Endothelial cell of umbilical vein (primary cell): ENCODE measurements at regions not wholly inside any gene's neighbourhood (a gene's known extent, or its start where the extent isn't known, plus 50 kb on each side); places are given as distances from the start of the nearest gene placed in this dataset.

ENCODE experiments used
- BruUV-seq: library from RNA; stranded (reverse); fragments of 400-500 nt; replicated peaks from 2 replicates; lab custom pipeline; 2021; lab: Mats Ljungman, UMichigan
- CTCF ChIA-PET: fragments of 300-600, 350-600 bp; sonication (Branson Sonifier 250); formaldehyde crosslinking; loops from one replicate; lab custom pipeline; 2021; ENCODE audit warnings: antibody characterized with exemption, inconsistent platforms; lab: Charles Lee
- POLR2A ChIA-PET: fragments of 300-600, 350-600 bp; sonication (Branson Sonifier 250); formaldehyde crosslinking; loops from one replicate; lab custom pipeline; 2021; ENCODE audit warnings: antibody characterized with exemption, inconsistent platforms; lab: Charles Lee
- DNase-seq: peaks from one replicate; pipeline ENCODE4 v3.0.0-alpha.2; 2011; ENCODE audit warnings: low read depth, low spot score
- FAIRE-seq: peaks from 2 replicates; lab custom pipeline; 2011; peaks lifted over from hg19 to GRCh38; lab: Jason Lieb, UNC
- H2AFZ ChIP-seq: 2 replicates; pipeline ENCODE4 v1.6.0; 2012; ENCODE audit warnings: low read depth, low read length, control low read depth, inconsistent platforms
- H3K27ac ChIP-seq: 2 replicates; pipeline ENCODE4 v1.5.1; 2011; ENCODE audit warnings: low read depth, mild to moderate bottlenecking, control low read depth, low read length, moderate library complexity; ENCODE audit not compliant: insufficient read depth
- H3K27me3 ChIP-seq, 2 experiments: 2 replicates each; pipeline versions ENCODE4 v1.6.0 to v1.6.1; 2011; ENCODE audit warnings: low read length in 2 of 2, mixed read lengths in 1 of 2; ENCODE audit not compliant: control insufficient read depth in 2 of 2, insufficient read depth in 2 of 2
- H3K36me3 ChIP-seq, 2 experiments: 2 replicates in 1 of 2; 3 replicates in 1 of 2; pipeline ENCODE4 v1.5.1; 2011; ENCODE audit warnings: low read length in 2 of 2, mild to moderate bottlenecking in 1 of 2, moderate library complexity in 1 of 2; ENCODE audit not compliant: control insufficient read depth in 2 of 2, insufficient read depth in 2 of 2; ENCODE audit errors: extremely low read depth in 1 of 2
- H3K4me1 ChIP-seq: 3 replicates; pipeline ENCODE4 v1.5.1; 2011; ENCODE audit warnings: mild to moderate bottlenecking, low read length; ENCODE audit not compliant: control insufficient read depth, insufficient read depth; ENCODE audit errors: extremely low read depth
- H3K4me2 ChIP-seq: 2 replicates; pipeline ENCODE4 v1.6.1; 2011; ENCODE audit warnings: low read length, control low read depth, mixed read lengths; ENCODE audit not compliant: insufficient read depth
- H3K4me3 ChIP-seq, 3 experiments: fragments of 200-600 bp in 1 of 3; sonication (generic), shearing (Covaris generic) in 1 of 3; replicated peaks in 1 of 3; 2 replicates each; pipeline ENCODE4 v1.5.1; 2011 to 2016; ENCODE audit warnings: control low read depth in 3 of 3, low read length in 3 of 3, mild to moderate bottlenecking in 2 of 3, inconsistent platforms in 1 of 3, low read depth in 1 of 3, moderate library complexity in 1 of 3; ENCODE audit not compliant: insufficient read depth in 1 of 3
- H3K79me2 ChIP-seq: 2 replicates; pipeline ENCODE4 v1.6.0; 2012; ENCODE audit warnings: low read length, inconsistent platforms; ENCODE audit not compliant: control insufficient read depth, insufficient read depth
- H3K9ac ChIP-seq: replicated peaks from 2 replicates; pipeline ENCODE3; 2011; ENCODE audit warnings: low read length, control low read depth; ENCODE audit not compliant: insufficient read depth; ENCODE audit errors: extremely low read depth
- H3K9me1 ChIP-seq: replicated peaks from 3 replicates; pipeline ENCODE4 v1.6.0; 2011; ENCODE audit warnings: mild to moderate bottlenecking, low read length; ENCODE audit not compliant: control insufficient read depth, insufficient read depth; ENCODE audit errors: extremely low read depth
- H3K9me3 ChIP-seq: replicated peaks from 2 replicates; pipeline ENCODE4 v1.5.1; 2012; ENCODE audit warnings: low read length, inconsistent platforms; ENCODE audit not compliant: control insufficient read depth, insufficient read depth
- H4K20me1 ChIP-seq: replicated peaks from 2 replicates; pipeline ENCODE3; 2011; ENCODE audit warnings: mild to moderate bottlenecking, low read length; ENCODE audit not compliant: control insufficient read depth, insufficient read depth; ENCODE audit errors: extremely low read depth
- EZH2 ChIP-seq: IDR thresholded peaks from 2 replicates; pipeline ENCODE4 v1.6.1; 2012; ENCODE audit warnings: borderline replicate concordance, low read depth, mild to moderate bottlenecking, moderate library complexity, low read length, inconsistent platforms; ENCODE audit not compliant: severe bottlenecking
- FOS ChIP-seq: IDR thresholded peaks from 2 replicates; pipeline ENCODE4 v1.6.1; 2011; ENCODE audit warnings: mild to moderate bottlenecking, low read length, moderate library complexity, borderline replicate concordance; ENCODE audit not compliant: insufficient read depth
- GATA2 ChIP-seq: IDR thresholded peaks from 2 replicates; pipeline ENCODE4 v1.7.0; 2011; ENCODE audit warnings: low read depth, mild to moderate bottlenecking, moderate library complexity, mixed read lengths, low read length; ENCODE audit not compliant: insufficient read length, insufficient read depth
- JUN ChIP-seq: IDR thresholded peaks from 2 replicates; pipeline ENCODE4 v1.6.1; 2011; ENCODE audit warnings: borderline replicate concordance, low read depth; ENCODE audit not compliant: insufficient read length, insufficient read depth
- MAX ChIP-seq: IDR thresholded peaks from 2 replicates; pipeline ENCODE4 v1.6.1; 2011; ENCODE audit not compliant: insufficient read depth, insufficient read length
- MYC ChIP-seq: IDR thresholded peaks from one replicate; pipeline ENCODE4 v1.6.1; 2011; ENCODE audit warnings: mild to moderate bottlenecking, low read depth, low read length
- POLR2A ChIP-seq: IDR thresholded peaks from 2 replicates; pipeline ENCODE4 v1.6.1; 2012; ENCODE audit warnings: low read depth, mild to moderate bottlenecking, control low read depth, low read length
- POLR2AphosphoS5 ChIP-seq: IDR thresholded peaks from 2 replicates; pipeline ENCODE4 v1.6.1; 2012; ENCODE audit warnings: low read depth, mild to moderate bottlenecking, control low read depth, low read length, moderate library complexity; ENCODE audit not compliant: insufficient read depth
- dilution Hi-C: fragments of 300-500 bp; cut with MboI; formaldehyde crosslinking; loops from one replicate; pipeline ENCODE4 v1.15.0; 2019; ENCODE audit warnings: low sequenced_read_pairs; ENCODE audit not compliant: extremely low pct_ligation_motif_present
- intact Hi-C: fragments of 100-400 bp; cut with micrococcal nuclease; formaldehyde crosslinking; loops from one replicate; pipeline ENCODE4 v1.10.0; 2022
- TF ChIP-seq, protein P1 (sequence below), 2 donors: IDR thresholded peaks; 1 replicate in 1 of 2; 2 replicates in 1 of 2; pipeline ENCODE4 v1.5.1; 2011; ENCODE audit warnings: low read length in 2 of 2, mild to moderate bottlenecking in 2 of 2, moderate library complexity in 2 of 2, control low read depth in 1 of 2, inconsistent platforms in 1 of 2, low read depth in 1 of 2; ENCODE audit not compliant: insufficient read depth in 1 of 2; ENCODE audit errors: extremely low read depth in 1 of 2

DNA sequence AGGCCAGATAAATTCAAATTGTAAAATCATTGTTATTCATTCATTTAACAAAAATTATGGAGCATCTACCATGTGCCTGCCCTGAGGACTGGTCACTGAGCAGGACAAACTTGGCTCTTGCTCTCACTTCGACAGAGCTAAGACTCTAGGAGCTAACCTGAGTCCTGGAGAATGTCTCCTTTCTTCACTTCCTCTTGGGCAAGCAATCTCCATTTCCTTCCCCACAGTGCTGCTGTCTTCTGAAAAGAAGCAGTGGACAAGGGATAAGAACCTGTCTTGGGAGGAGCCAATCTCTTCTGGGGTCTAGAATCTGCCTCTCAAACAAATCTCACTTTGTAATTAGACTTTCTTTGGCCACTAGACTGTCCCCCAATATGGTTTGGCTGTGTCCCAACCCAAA is 76.2 kb upstream of the PLXNA4 start:
- ChIA-PET POLR2A (no interaction called here), CTCF (interaction anchor here (1.0 kb wide), 1 partner anchor 21 kb away, joined by 4 read pairs; no protein-coding TSS in a partner anchor)
- Histone ChIP-seq H3K4me3 (no peak overlapping the region), H3K79me2 (no peaks in the 10 kb centered on the region), H3K4me2 (no peak overlapping the region), H3K4me1 (peaks cover 4% of the 10 kb centered on the region), H3K36me3 (no peaks in the 10 kb centered on the region), H3K9me1 (no peaks in the 10 kb centered on the region), H4K20me1 (no peaks in the 10 kb centered on the region), H3K9ac (no peak overlapping the region), H3K27me3 (peaks cover 9 to 11% of the 10 kb centered on the region in 2 experiments), H3K27ac (no peak overlapping the region), H2AFZ (no peak overlapping the region), H3K9me3 (no peaks in the 10 kb centered on the region)
- intact Hi-C loops (no loop called here), dilution Hi-C loops (no loop called here)
- TF ChIP-seq MYC: no peak
- no peak for TF ChIP-seq MAX
- TF ChIP-seq FOS: no peak
- no peak for TF ChIP-seq EZH2
- no peak for TF ChIP-seq JUN
- no peak for TF ChIP-seq POLR2A
- no peak for TF ChIP-seq GATA2
- no peak for TF ChIP-seq POLR2AphosphoS5
- TF ChIP-seq, protein P1, sequence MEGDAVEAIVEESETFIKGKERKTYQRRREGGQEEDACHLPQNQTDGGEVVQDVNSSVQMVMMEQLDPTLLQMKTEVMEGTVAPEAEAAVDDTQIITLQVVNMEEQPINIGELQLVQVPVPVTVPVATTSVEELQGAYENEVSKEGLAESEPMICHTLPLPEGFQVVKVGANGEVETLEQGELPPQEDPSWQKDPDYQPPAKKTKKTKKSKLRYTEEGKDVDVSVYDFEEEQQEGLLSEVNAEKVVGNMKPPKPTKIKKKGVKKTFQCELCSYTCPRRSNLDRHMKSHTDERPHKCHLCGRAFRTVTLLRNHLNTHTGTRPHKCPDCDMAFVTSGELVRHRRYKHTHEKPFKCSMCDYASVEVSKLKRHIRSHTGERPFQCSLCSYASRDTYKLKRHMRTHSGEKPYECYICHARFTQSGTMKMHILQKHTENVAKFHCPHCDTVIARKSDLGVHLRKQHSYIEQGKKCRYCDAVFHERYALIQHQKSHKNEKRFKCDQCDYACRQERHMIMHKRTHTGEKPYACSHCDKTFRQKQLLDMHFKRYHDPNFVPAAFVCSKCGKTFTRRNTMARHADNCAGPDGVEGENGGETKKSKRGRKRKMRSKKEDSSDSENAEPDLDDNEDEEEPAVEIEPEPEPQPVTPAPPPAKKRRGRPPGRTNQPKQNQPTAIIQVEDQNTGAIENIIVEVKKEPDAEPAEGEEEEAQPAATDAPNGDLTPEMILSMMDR (IDR thresholded peaks at IDR 0.05; ENCODE audit: extremely low read depth in 1 of 2, insufficient read depth in 1 of 2, low read depth in 1 of 2, low read length in 2 of 2): no peak
- BruUV-seq: no TSS peak
- DNase-seq (no peak), FAIRE-seq (no peak)
